ENCODE measurements at regions not wholly inside any gene's neighbourhood (a gene's known extent, or its start where the extent isn't known, plus 50 kb on each side); places are given as distances from the start of the nearest gene placed in this dataset.

GRCh38 chr1:234978397-234979295, 150.0 kb downstream of the TOMM20 start (continued):
- no peak for TF ChIP-seq SALL2 (CRISPR knock-in tag; IDR thresholded peaks at IDR 0.05)
- no peak for TF ChIP-seq NFYB (CRISPR knock-in tag; IDR thresholded peaks at IDR 0.05)
- no peak for TF ChIP-seq ZNF576 (CRISPR knock-in tag; IDR thresholded peaks at IDR 0.05)
- no peak for TF ChIP-seq ZBTB1 (CRISPR knock-in tag; IDR thresholded peaks at IDR 0.05; ENCODE audit: borderline replicate concordance)
- no peak for TF ChIP-seq CREB3 (CRISPR knock-in tag; IDR thresholded peaks at IDR 0.05)
- peak; percentile 73 for TF ChIP-seq ATF7 (IDR thresholded peaks at IDR 0.05)
- peak; percentile 91 for TF ChIP-seq ATF7 (CRISPR knock-in tag; IDR thresholded peaks at IDR 0.05)
- peak; percentile 86 for TF ChIP-seq ATF2 (CRISPR knock-in tag; IDR thresholded peaks at IDR 0.05)
- no peak; the same call in 1 of the 2 replicates for TF ChIP-seq ZNF354B (CRISPR knock-in tag; IDR thresholded peaks at IDR 0.05)
- TF ChIP-seq FOSL1 (CRISPR knock-in tag; IDR thresholded peaks at IDR 0.05; ENCODE audit: borderline replicate concordance), result peak; percentile 51; the same call in 1 of the 2 replicates
- TF ChIP-seq ZC3H4 (CRISPR knock-in tag; IDR thresholded peaks at IDR 0.05; ENCODE audit: borderline replicate concordance), result no peak
- TF ChIP-seq PREB (CRISPR knock-in tag; IDR thresholded peaks at IDR 0.05), result no peak
- TF ChIP-seq HOXA3 (CRISPR knock-in tag; IDR thresholded peaks at IDR 0.05), result peak; percentile 83
- TF ChIP-seq DBP (CRISPR knock-in tag; IDR thresholded peaks at IDR 0.05; ENCODE audit: not compliant biosample characterization), result no peak
- TF ChIP-seq GFI1 (CRISPR knock-in tag; IDR thresholded peaks at IDR 0.05; ENCODE audit: borderline replicate concordance), result peak; percentile 82; the same call in 1 of the 2 replicates
- TF ChIP-seq CHCHD3 (CRISPR knock-in tag; IDR thresholded peaks at IDR 0.05), result no peak
- TF ChIP-seq SP4 (CRISPR knock-in tag; IDR thresholded peaks at IDR 0.05), result no peak
- no peak for TF ChIP-seq ZNF777 (CRISPR knock-in tag; IDR thresholded peaks at IDR 0.05)
- TF ChIP-seq SRY (CRISPR knock-in tag; IDR thresholded peaks at IDR 0.05), result no peak
- peak; percentile 92 for TF ChIP-seq SOX5 (CRISPR knock-in tag; IDR thresholded peaks at IDR 0.05; ENCODE audit: borderline replicate concordance)
